ENCODE measurements at regions not wholly inside any gene's neighbourhood (a gene's known extent, or its start where the extent isn't known, plus 50 kb on each side); places are given as distances from the start of the nearest gene placed in this dataset.

DNA sequence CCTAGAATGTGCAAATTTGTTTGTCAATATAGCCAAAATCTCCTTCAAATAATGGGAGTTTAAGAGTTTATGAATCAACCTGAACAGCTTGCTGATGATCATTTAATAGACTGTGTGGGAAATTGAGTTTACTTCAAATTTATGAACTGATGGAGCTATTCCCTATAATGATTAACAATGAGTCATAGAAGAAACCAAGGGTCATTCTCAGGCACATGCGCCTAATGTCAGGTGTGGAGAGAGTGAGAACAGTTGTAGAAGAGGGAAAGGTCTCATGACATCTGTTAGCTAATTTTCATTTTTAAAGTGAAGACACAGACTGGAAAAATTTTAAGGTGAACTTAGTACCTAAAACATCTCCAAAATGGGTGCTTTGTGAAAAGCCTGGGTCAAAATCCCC is 191.8 kb downstream of the BMP4 start:
- TF ChIP-seq, protein P1, sequence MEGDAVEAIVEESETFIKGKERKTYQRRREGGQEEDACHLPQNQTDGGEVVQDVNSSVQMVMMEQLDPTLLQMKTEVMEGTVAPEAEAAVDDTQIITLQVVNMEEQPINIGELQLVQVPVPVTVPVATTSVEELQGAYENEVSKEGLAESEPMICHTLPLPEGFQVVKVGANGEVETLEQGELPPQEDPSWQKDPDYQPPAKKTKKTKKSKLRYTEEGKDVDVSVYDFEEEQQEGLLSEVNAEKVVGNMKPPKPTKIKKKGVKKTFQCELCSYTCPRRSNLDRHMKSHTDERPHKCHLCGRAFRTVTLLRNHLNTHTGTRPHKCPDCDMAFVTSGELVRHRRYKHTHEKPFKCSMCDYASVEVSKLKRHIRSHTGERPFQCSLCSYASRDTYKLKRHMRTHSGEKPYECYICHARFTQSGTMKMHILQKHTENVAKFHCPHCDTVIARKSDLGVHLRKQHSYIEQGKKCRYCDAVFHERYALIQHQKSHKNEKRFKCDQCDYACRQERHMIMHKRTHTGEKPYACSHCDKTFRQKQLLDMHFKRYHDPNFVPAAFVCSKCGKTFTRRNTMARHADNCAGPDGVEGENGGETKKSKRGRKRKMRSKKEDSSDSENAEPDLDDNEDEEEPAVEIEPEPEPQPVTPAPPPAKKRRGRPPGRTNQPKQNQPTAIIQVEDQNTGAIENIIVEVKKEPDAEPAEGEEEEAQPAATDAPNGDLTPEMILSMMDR (IDR thresholded peaks at IDR 0.05; ENCODE audit: low read length) = no peak
- no peak for TF ChIP-seq EZH2 (IDR thresholded peaks at IDR 0.05; ENCODE audit: borderline replicate concordance, low read length)
